CD4-positive, alpha-beta memory T cell (primary cell): ENCODE measurements at regions not wholly inside any gene's neighbourhood (a gene's known extent, or its start where the extent isn't known, plus 50 kb on each side); places are given as distances from the start of the nearest gene placed in this dataset.

Experiments used
- CTCF ChIA-PET: fragments of 350-600 bp; sonication (Branson Sonifier 250); formaldehyde crosslinking; loops from one replicate; lab custom pipeline; 2021; ENCODE audit warnings: inconsistent platforms; ENCODE audit not compliant: partially characterized antibody; lab: Charles Lee
- POLR2A ChIA-PET: fragments of 350-600 bp; sonication (Branson Sonifier 250); formaldehyde crosslinking; loops from one replicate; lab custom pipeline; 2021; ENCODE audit not compliant: partially characterized antibody; lab: Charles Lee
- DNase-seq, 5 donors: peaks; one replicate each; pipeline versions ENCODE4 v3.0.0 to v3.0.0-alpha.2; 2020 to 2022; ENCODE audit warnings: mixed read lengths in 1 of 5
- H3K27ac ChIP-seq: one replicate; pipeline ENCODE4 v1.7.0; 2013; ENCODE audit warnings: low read depth, low read length
- H3K27me3 ChIP-seq: 2 replicates; pipeline ENCODE4 v1.7.0; 2013; ENCODE audit warnings: mild to moderate bottlenecking, low read length, moderate library complexity; ENCODE audit not compliant: insufficient read depth
- H3K36me3 ChIP-seq: 2 replicates; pipeline ENCODE4 v1.7.0; 2013; ENCODE audit warnings: mild to moderate bottlenecking, low read length, moderate library complexity; ENCODE audit not compliant: insufficient read depth
- H3K4me1 ChIP-seq: 2 replicates; pipeline ENCODE4 v1.7.0; 2013; ENCODE audit warnings: mild to moderate bottlenecking, low read length, moderate library complexity; ENCODE audit not compliant: insufficient read depth
- H3K4me3 ChIP-seq, 2 donors: one replicate each; pipeline ENCODE4 v1.7.0; 2013; ENCODE audit warnings: low read length in 2 of 2, mild to moderate bottlenecking in 1 of 2
- H3K9me3 ChIP-seq, 2 donors: one replicate each; pipeline ENCODE4 v1.7.0; 2013; ENCODE audit warnings: low read length in 2 of 2, control low read depth in 1 of 2; ENCODE audit not compliant: control insufficient read depth in 1 of 2
- H3K27ac Mint-ChIP-seq, 7 donors: one replicate each; pipeline ENCODE4 v1.8.0; 2020 to 2021; ENCODE audit warnings: mixed read lengths in 7 of 7, mild to moderate bottlenecking in 6 of 7, inconsistent platforms in 3 of 7, moderate library complexity in 3 of 7
- H3K27me3 Mint-ChIP-seq, 2 donors: one replicate each; pipeline ENCODE4 v1.8.0; 2020 to 2021; ENCODE audit warnings: mixed read lengths in 2 of 2
- H3K36me3 Mint-ChIP-seq, 2 donors: one replicate each; pipeline ENCODE4 v1.8.0; 2020 to 2021; ENCODE audit warnings: mixed read lengths in 2 of 2, inconsistent platforms in 1 of 2, mild to moderate bottlenecking in 1 of 2
- H3K4me1 Mint-ChIP-seq, 4 donors: one replicate each; pipeline ENCODE4 v1.8.0; 2020 to 2021; ENCODE audit warnings: mixed read lengths in 4 of 4, mild to moderate bottlenecking in 1 of 4
- H3K4me3 Mint-ChIP-seq, 8 donors: one replicate each; pipeline ENCODE4 v1.8.0; 2020 to 2021; ENCODE audit warnings: mixed read lengths in 8 of 8, mild to moderate bottlenecking in 7 of 8, moderate library complexity in 6 of 8, inconsistent platforms in 3 of 8
- H3K9me3 Mint-ChIP-seq, 8 donors: one replicate each; pipeline ENCODE4 v1.8.0; 2020 to 2021; ENCODE audit warnings: mixed read lengths in 8 of 8, mild to moderate bottlenecking in 5 of 8, inconsistent platforms in 3 of 8, moderate library complexity in 1 of 8
- intact Hi-C: fragments of 100-400 bp; cut with micrococcal nuclease; formaldehyde crosslinking; loops from one replicate; pipeline ENCODE4 v1.15.1; 2023

DNA sequence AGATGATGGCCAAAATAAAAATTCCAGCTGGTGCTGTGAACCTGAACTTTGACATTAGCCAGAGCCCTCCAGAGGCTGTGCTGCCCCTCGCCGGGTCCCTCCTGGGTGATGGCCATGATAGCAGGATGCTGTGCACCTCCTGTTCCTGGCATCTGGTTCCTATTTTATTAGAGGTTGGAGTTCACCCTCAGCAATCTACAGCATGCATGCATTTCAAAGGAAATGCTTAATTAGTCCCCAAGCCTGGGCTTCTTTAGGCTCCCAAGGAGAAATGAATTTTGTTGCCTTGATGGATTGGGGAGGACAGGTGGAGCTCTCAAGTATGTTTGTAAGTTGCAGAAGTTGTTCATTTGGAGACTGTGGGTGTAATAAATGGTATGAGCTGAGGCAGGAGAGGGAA lies 166.9 kb downstream of the GLI2 start:
- Mint-ChIP-seq H3K9me3 (no peaks in the 10 kb centered on the region), H3K4me1 (no peaks in the 10 kb centered on the region), H3K36me3 (no peaks in the 10 kb centered on the region), H3K27me3 (no peaks in the 10 kb centered on the region), H3K27ac (no peak overlapping the region), H3K4me3 (no peak overlapping the region)
- Histone ChIP-seq H3K36me3 (no peaks in the 10 kb centered on the region), H3K4me1 (no peaks in the 10 kb centered on the region), H3K27ac (no peak overlapping the region), H3K27me3 (no peaks in the 10 kb centered on the region), H3K4me3 (no peak overlapping the region), H3K9me3 (no peaks in the 10 kb centered on the region)
- intact Hi-C loops, result no loop called here
- ChIA-PET CTCF (no interaction called here), POLR2A (no interaction called here)
- no peak for DNase-seq

DNA sequence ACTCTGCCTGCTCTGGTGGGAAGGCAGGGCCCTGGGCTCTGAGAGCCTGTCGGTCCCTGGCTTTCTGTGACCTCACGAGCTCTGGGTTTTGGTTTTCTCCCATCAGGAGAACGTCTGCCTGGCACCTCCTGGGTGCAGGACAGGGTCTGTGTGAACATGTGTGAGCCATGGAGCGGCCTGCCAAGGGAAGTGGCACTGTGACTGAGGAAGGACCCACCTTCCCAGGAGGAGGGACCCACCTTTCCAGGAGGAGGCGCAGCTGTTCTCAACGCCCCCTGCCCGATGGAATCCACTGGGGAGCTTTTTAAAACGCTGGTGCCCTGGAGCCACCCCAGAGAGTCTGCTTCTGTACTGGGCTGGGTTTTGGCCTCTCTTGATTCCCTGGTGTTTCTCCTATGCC lies 168.7 kb downstream of the GLI2 start:
- no peaks in the 10 kb centered on the region for H3K9me3 ChIP-seq
- peaks cover 0 to 1% of the 10 kb centered on the region in 2 donors for H3K27me3 Mint-ChIP-seq
- H3K4me1 ChIP-seq, result no peaks in the 10 kb centered on the region
- no peak overlapping the region for H3K4me3 ChIP-seq
- intact Hi-C loops, result no loop called here
- no peaks in the 10 kb centered on the region for H3K9me3 Mint-ChIP-seq
- H3K27me3 ChIP-seq, result no peaks in the 10 kb centered on the region
- H3K4me3 Mint-ChIP-seq, result no peak overlapping the region
- no peaks in the 10 kb centered on the region for H3K36me3 Mint-ChIP-seq
- H3K4me1 Mint-ChIP-seq, result no peaks in the 10 kb centered on the region
- no peak for DNase-seq
- no peak overlapping the region for H3K27ac ChIP-seq
- H3K36me3 ChIP-seq, result no peaks in the 10 kb centered on the region
- ChIA-PET CTCF (no interaction called here), POLR2A (no interaction called here)
- no peak overlapping the region for H3K27ac Mint-ChIP-seq

DNA sequence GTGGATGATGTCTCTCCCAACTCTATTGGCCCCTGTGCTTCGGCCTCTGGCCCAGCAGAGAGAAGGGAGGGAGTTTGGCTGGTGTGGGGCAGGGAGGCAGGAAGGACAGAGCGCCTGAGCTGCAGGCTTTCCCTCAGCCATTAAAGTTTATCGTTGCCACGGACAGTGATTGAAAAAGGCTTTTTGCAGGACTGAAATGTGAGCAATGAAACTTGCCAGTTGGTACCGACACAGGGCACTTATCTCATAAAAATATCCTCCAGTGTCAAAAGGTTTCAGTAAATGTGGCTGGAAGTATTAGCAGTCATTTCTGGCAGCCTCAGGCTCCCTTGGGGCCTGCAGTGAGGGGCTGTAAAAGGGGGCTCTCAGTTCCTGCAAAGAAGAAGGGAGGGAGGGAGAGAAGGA lies 169.2 kb downstream of the GLI2 start:
- no peak for DNase-seq
- Histone ChIP-seq H3K4me1 (no peaks in the 10 kb centered on the region), H3K4me3 (no peak overlapping the region), H3K27ac (no peak overlapping the region), H3K9me3 (no peaks in the 10 kb centered on the region), H3K36me3 (no peaks in the 10 kb centered on the region), H3K27me3 (no peaks in the 10 kb centered on the region)
- H3K36me3 Mint-ChIP-seq, result no peaks in the 10 kb centered on the region
- H3K4me1 Mint-ChIP-seq, result no peaks in the 10 kb centered on the region
- ChIA-PET CTCF (no interaction called here), POLR2A (no interaction called here)
- intact Hi-C loops, result no loop called here
- no peak overlapping the region for H3K4me3 Mint-ChIP-seq
- no peak overlapping the region for H3K27ac Mint-ChIP-seq
- peaks cover 0 to 1% of the 10 kb centered on the region in 2 donors for H3K27me3 Mint-ChIP-seq
- no peaks in the 10 kb centered on the region for H3K9me3 Mint-ChIP-seq

DNA sequence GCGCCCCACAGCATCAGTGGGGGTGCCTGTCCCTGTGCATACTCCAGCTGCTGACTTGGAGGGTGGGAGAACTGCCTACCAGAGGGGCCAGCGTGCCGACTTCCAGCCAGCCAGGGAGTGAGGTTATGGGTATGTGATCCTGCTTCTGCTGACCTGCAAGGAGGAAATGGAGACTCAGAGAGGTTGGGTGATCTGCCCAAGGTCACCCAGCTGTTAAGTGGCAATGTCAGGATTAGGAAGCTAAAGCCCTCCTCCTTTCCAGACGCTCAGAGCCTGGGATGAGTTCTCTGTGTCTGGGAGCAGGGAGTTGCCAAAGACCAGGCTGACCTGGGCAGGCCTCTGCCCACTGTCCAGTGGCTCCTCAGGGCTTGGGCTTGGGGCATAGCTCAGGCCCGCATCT lies 169.6 kb downstream of the GLI2 start:
- no peaks in the 10 kb centered on the region for H3K27me3 ChIP-seq
- no peak overlapping the region for H3K4me3 Mint-ChIP-seq
- ChIA-PET POLR2A (no interaction called here), CTCF (no interaction called here)
- peaks cover 0 to 1% of the 10 kb centered on the region in 2 donors for H3K27me3 Mint-ChIP-seq
- H3K4me1 Mint-ChIP-seq, result no peaks in the 10 kb centered on the region
- H3K4me1 ChIP-seq, result no peaks in the 10 kb centered on the region
- H3K9me3 ChIP-seq, result no peaks in the 10 kb centered on the region
- H3K36me3 ChIP-seq, result no peaks in the 10 kb centered on the region
- H3K27ac Mint-ChIP-seq, result no peak overlapping the region
- no peak overlapping the region for H3K4me3 ChIP-seq
- no peak overlapping the region for H3K27ac ChIP-seq
- H3K9me3 Mint-ChIP-seq, result no peaks in the 10 kb centered on the region
- no peaks in the 10 kb centered on the region for H3K36me3 Mint-ChIP-seq
- no peak for DNase-seq
- intact Hi-C loops, result no loop called here

DNA sequence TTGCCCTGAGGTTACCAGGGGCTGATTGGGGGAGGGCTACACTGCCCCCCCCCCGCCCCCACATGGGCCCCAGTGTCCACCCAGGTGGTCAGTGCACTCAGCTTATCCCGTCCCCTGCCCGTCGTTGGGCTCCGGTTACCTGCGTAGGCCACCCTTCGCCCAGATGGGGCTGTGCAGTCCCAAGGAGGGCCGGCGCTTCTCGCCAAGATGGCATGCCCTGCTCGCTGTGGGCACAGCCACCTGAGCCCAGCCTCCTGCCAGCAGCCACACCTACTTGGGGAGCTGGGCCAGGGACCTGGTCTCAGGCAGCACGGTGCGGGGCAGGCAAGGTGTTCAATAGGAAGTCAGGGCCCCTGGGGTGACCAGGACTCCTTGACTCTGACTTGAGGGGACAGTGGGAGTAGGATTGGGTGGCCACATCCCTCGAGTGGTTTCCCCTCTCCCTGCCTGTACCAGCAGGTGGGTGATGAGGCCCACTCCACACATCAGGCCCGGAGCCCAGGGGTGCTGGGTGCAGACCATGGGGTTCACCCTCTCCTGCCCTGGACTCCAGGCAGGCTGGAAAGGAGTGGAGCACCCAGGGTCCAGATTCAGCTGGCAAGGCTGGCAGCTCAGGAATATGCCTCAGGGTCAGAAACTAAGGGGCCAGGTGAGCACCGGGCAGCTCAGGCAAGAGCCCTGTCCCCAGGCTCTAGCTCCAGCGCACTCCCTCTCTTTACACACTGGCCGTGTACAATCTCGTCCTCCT lies 170.3 kb downstream of the GLI2 start:
- no peak overlapping the region for H3K27ac Mint-ChIP-seq
- Histone ChIP-seq H3K4me3 (no peak overlapping the region), H3K27me3 (no peaks in the 10 kb centered on the region), H3K4me1 (no peaks in the 10 kb centered on the region), H3K36me3 (no peaks in the 10 kb centered on the region), H3K9me3 (no peaks in the 10 kb centered on the region), H3K27ac (no peak overlapping the region)
- ChIA-PET POLR2A (no interaction called here), CTCF (no interaction called here)
- peaks cover 1% of the 10 kb centered on the region in 2 donors for H3K27me3 Mint-ChIP-seq
- intact Hi-C loops, result no loop called here
- no peaks in the 10 kb centered on the region for H3K4me1 Mint-ChIP-seq
- H3K9me3 Mint-ChIP-seq, result no peaks in the 10 kb centered on the region
- H3K4me3 Mint-ChIP-seq, result no peak overlapping the region
- no peaks in the 10 kb centered on the region for H3K36me3 Mint-ChIP-seq
- DNase-seq, result no peak

DNA sequence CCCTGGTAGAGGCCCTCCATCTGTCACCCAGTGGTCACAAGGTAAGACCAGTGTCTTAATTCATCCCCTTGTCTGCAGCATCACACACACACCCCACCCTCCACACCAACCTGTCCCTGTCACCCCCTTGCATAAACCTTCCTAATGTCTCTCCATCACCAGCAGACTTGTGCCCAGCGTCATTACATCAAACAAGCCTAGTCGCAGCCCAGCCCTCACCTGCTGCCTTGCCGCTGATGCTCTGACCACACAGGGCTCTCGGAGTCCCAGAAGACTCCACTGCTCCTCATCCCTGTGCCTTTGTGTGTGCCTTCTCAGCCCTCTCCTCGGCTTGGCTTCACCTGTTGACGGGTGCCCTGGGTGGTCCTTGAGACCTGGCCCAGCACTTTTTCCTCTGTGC lies 171.2 kb downstream of the GLI2 start:
- intact Hi-C loops, result no loop called here
- no peaks in the 10 kb centered on the region for H3K9me3 ChIP-seq
- no peak overlapping the region for H3K27ac ChIP-seq
- no peaks in the 10 kb centered on the region for H3K4me1 Mint-ChIP-seq
- H3K36me3 Mint-ChIP-seq, result no peaks in the 10 kb centered on the region
- POLR2A ChIA-PET, result no interaction called here
- CTCF ChIA-PET, result no interaction called here
- no peaks in the 10 kb centered on the region for H3K4me1 ChIP-seq
- no peak overlapping the region for H3K4me3 ChIP-seq
- H3K27me3 ChIP-seq, result no peaks in the 10 kb centered on the region
- no peaks in the 10 kb centered on the region for H3K9me3 Mint-ChIP-seq
- peaks cover 1% of the 10 kb centered on the region in 2 donors for H3K27me3 Mint-ChIP-seq
- H3K27ac Mint-ChIP-seq, result no peak overlapping the region
- no peak for DNase-seq
- H3K4me3 Mint-ChIP-seq, result no peak overlapping the region
- no peaks in the 10 kb centered on the region for H3K36me3 ChIP-seq

DNA sequence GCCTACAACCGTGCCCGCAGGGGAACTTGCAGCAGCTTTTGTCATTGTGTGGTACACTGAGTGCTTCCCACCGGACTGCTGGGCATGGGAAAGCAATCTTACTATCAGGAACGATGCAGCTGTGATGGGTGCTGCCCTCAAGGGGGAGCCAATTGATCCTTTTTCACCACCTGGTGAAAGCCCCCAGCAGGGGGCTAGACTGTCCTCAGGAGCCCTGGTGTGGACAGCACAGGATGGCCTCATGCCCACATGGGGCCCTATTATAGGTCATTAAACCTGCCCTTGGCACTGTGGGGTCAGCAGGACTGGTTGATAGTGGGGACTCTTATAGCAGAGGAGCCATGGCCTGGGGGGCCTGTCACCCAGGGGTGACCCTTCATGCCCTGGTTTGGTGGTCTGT lies 172.2 kb downstream of the GLI2 start:
- no peaks in the 10 kb centered on the region for H3K4me1 ChIP-seq
- H3K4me1 Mint-ChIP-seq, result no peaks in the 10 kb centered on the region
- no peaks in the 10 kb centered on the region for H3K27me3 ChIP-seq
- no peaks in the 10 kb centered on the region for H3K9me3 ChIP-seq
- H3K27ac Mint-ChIP-seq, result no peak overlapping the region
- ChIA-PET CTCF (no interaction called here), POLR2A (no interaction called here)
- no peak overlapping the region for H3K4me3 ChIP-seq
- no peaks in the 10 kb centered on the region for H3K36me3 Mint-ChIP-seq
- no peak overlapping the region for H3K27ac ChIP-seq
- intact Hi-C loops, result no loop called here
- H3K9me3 Mint-ChIP-seq, result no peaks in the 10 kb centered on the region
- no peak for DNase-seq
- no peak overlapping the region for H3K4me3 Mint-ChIP-seq
- H3K27me3 Mint-ChIP-seq, result peaks cover 1% of the 10 kb centered on the region in 2 donors
- H3K36me3 ChIP-seq, result no peaks in the 10 kb centered on the region
